GM23248 (cell line): ENCODE measurements at regions not wholly inside any gene's neighbourhood (a gene's known extent, or its start where the extent isn't known, plus 50 kb on each side); places are given as distances from the start of the nearest gene placed in this dataset.
A peak's percentile ranks its signal among the peaks of the same experiment; 100 is the strongest.

Source experiments
- DNase-seq: peaks from one replicate; pipeline ENCODE4 v3.0.0-alpha.2; 2015
- H2AFZ ChIP-seq: fragments of 200-600 bp; sonication (generic); 2 replicates; pipeline ENCODE4 v1.6.1; 2016; ENCODE audit warnings: antibody characterized with exemption
- H3F3A ChIP-seq: fragments of 200-600 bp; sonication (generic); 2 replicates; pipeline ENCODE4 v1.6.1; 2016; ENCODE audit warnings: mild to moderate bottlenecking, antibody characterized with exemption, mixed run types; ENCODE audit not compliant: insufficient read depth
- H3K27ac ChIP-seq: fragments of 200-600 bp; sonication (generic); 2 replicates; pipeline ENCODE4 v1.5.1; 2016; ENCODE audit warnings: mild to moderate bottlenecking
- H3K27me3 ChIP-seq: fragments of 200-600 bp; sonication (generic); replicated peaks from 2 replicates; pipeline ENCODE4 v1.6.1; 2016; ENCODE audit warnings: mild to moderate bottlenecking; ENCODE audit not compliant: insufficient read depth
- H3K36me3 ChIP-seq: fragments of 200-600 bp; sonication (generic); 2 replicates; pipeline ENCODE4 v1.6.1; 2016; ENCODE audit warnings: low read depth, mild to moderate bottlenecking
- H3K4me1 ChIP-seq: fragments of 200-600 bp; sonication (generic); 2 replicates; pipeline ENCODE4 v1.6.1; 2016; ENCODE audit warnings: mild to moderate bottlenecking; ENCODE audit not compliant: insufficient read depth
- H3K4me2 ChIP-seq: fragments of 200-600 bp; sonication (generic); one replicate; pipeline ENCODE4 v1.6.1; 2016; ENCODE audit warnings: mild to moderate bottlenecking; ENCODE audit not compliant: unreplicated experiment
- H3K4me3 ChIP-seq: fragments of 200-600 bp; sonication (generic); 2 replicates; pipeline ENCODE4 v1.5.1; 2016; ENCODE audit warnings: mild to moderate bottlenecking
- H3K79me2 ChIP-seq: fragments of 200-600 bp; sonication (generic); 2 replicates; pipeline ENCODE4 v1.6.1; 2016; ENCODE audit warnings: mild to moderate bottlenecking; ENCODE audit not compliant: insufficient read depth
- H3K9ac ChIP-seq: fragments of 200-600 bp; sonication (generic); 2 replicates; pipeline ENCODE4 v1.6.1; 2016; ENCODE audit warnings: mild to moderate bottlenecking
- H3K9me2 ChIP-seq: fragments of 200-600 bp; sonication (generic); 2 replicates; pipeline ENCODE4 v1.6.1; 2016; ENCODE audit warnings: mixed run types, mild to moderate bottlenecking, moderate library complexity; ENCODE audit not compliant: insufficient read depth
- H3K9me3 ChIP-seq: fragments of 200-600 bp; sonication (generic); one replicate; pipeline ENCODE4 v1.6.1; 2017; ENCODE audit warnings: low read depth
- H4K20me1 ChIP-seq: fragments of 200-600 bp; sonication (generic); 2 replicates; pipeline ENCODE4 v1.6.0; 2016; ENCODE audit not compliant: insufficient read depth
- EZH2 ChIP-seq: fragments of 200-600 bp; sonication (generic); IDR thresholded peaks from 2 replicates; pipeline ENCODE4 v1.6.1; 2018; ENCODE audit warnings: antibody characterized with exemption, mild to moderate bottlenecking; ENCODE audit not compliant: insufficient read depth, poor library complexity, severe bottlenecking
- EZH2phosphoT487 ChIP-seq: fragments of 200-600 bp; sonication (generic); IDR thresholded peaks from 2 replicates; pipeline ENCODE4 v1.6.1; 2018; ENCODE audit warnings: antibody characterized with exemption, moderate library complexity, mild to moderate bottlenecking, low read depth; ENCODE audit not compliant: insufficient read depth
- WGBS, 2 experiments: methylation state at CpG; one replicate each; pipeline ENCODE4 v1.1.6; 2015 to 2017; ENCODE audit warnings: low lambda C conversion rate in 2 of 2, low coverage in 1 of 2; ENCODE audit errors: missing lambda C conversion rate in 2 of 2; 5-methylcytosine and 5-hydroxymethylcytosine counted together
- in situ Hi-C: fragments of 300-500 bp; cut with MboI; formaldehyde crosslinking; loops from 2 replicates; pipeline ENCODE4 v1.15.0; 2020

- H3K9me2 ChIP-seq = 0 out of 2 replicates have a peak, but pooled peaks cover 4% of the 10 kb centered on the region
- H3K79me2 ChIP-seq = no peaks in the 10 kb centered on the region
- H3K4me2 ChIP-seq = no peak overlapping the region
- H3K9ac ChIP-seq = no peak overlapping the region
- TF ChIP-seq EZH2 (no peak), EZH2phosphoT487 (no peak)
- no peaks in the 10 kb centered on the region for H3K27me3 ChIP-seq
- H3K4me1 ChIP-seq = no peaks in the 10 kb centered on the region
- in situ Hi-C loops = no loop called here
- 85 to 87% methylated on average over 3 of the region's 3 CpGs for WGBS, 2 experiments
- no peaks in the 10 kb centered on the region for H4K20me1 ChIP-seq
- no peak overlapping the region for H3K27ac ChIP-seq
- no peak overlapping the region for H3K4me3 ChIP-seq
- DNase-seq = no peak
- no peaks in the 10 kb centered on the region for H3F3A ChIP-seq
- no peaks in the 10 kb centered on the region for H3K9me3 ChIP-seq
- H3K36me3 ChIP-seq = no peaks in the 10 kb centered on the region
- H2AFZ ChIP-seq = no peak overlapping the region
Measured at GRCh38 chr3:174725303-174725702, 133.8 kb upstream of the NAALADL2 start.

DNA sequence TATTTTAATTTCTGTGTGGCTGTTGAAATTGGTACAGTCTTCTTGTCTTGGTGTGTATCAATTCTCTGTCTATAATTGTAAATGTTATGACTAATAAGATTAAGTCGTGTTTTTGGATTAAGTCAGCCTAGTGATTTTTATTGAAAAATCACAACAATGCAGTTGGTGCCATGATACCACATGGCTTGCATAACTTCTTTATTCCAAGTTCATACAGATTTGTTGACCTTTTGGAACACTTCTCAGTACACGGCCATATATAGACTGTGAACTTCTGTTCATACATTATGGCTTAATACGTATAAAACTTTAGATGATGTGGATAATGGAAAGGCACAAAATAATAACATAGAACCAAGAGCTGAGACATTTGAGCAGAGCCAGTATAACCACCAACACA lies 121.2 kb upstream of the NAALADL2 start:
- Histone ChIP-seq H3K79me2 (no peaks in the 10 kb centered on the region), H3F3A (no peaks in the 10 kb centered on the region), H3K4me3 (no peak overlapping the region), H3K9me2 (no peaks in the 10 kb centered on the region; the same call in 1 of the 2 replicates), H3K4me2 (no peak overlapping the region), H4K20me1 (no peaks in the 10 kb centered on the region), H3K9me3 (no peaks in the 10 kb centered on the region), H3K9ac (no peak overlapping the region), H2AFZ (no peak overlapping the region), H3K27me3 (no peaks in the 10 kb centered on the region), H3K4me1 (peaks cover 6% of the 10 kb centered on the region; the same call in 1 of the 2 replicates), H3K36me3 (no peaks in the 10 kb centered on the region), H3K27ac (0 out of 2 replicates have a peak overlapping the region, but pooled peaks have one; percentile 4)
- in situ Hi-C loops = no loop called here
- TF ChIP-seq EZH2phosphoT487 = no peak
- WGBS, 2 experiments = 41 to 50% methylated on average over 3 of the region's 3 CpGs
- peak; percentile 13 for DNase-seq

DNA sequence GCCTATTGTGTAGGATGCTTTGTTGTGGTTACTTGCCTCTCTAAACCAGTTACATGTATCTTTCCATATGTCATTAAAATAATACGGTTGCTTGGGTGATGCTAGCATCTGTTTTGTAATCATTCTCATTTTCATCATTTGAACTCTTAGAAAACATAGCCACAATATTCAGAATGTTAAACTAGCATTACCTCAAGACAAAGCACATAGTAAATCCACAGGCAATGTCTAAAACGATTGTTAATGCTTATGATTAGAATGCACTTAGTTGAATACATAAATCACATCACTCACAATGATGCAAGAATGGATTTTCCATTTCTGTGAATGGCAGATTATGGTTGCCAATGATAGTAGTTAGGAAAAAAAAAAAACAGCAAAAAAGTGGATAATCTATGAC lies 110.0 kb upstream of the NAALADL2 start:
- no peak for TF ChIP-seq EZH2
- TF ChIP-seq EZH2phosphoT487 = no peak
- Histone ChIP-seq H3K27me3 (no peaks in the 10 kb centered on the region), H3K4me2 (no peak overlapping the region), H3K9ac (no peak overlapping the region), H3K9me2 (no peaks in the 10 kb centered on the region), H2AFZ (no peak overlapping the region), H3K4me3 (no peak overlapping the region), H3K9me3 (no peaks in the 10 kb centered on the region), H3F3A (no peaks in the 10 kb centered on the region), H3K27ac (no peak overlapping the region), H4K20me1 (no peaks in the 10 kb centered on the region), H3K36me3 (0 out of 2 replicates have a peak, but pooled peaks cover 2% of the 10 kb centered on the region), H3K79me2 (no peaks in the 10 kb centered on the region), H3K4me1 (no peaks in the 10 kb centered on the region)
- 12 to 14% methylated on average over 2 of the region's 2 CpGs for WGBS, 2 experiments
- DNase-seq = no peak
- in situ Hi-C loops = no loop called here

GRCh38 chr3:174755833-174756829 lies 103.0 kb upstream of the NAALADL2 start:
- H3F3A ChIP-seq = no peaks in the 10 kb centered on the region; the same call in 1 of the 2 replicates
- no peaks in the 10 kb centered on the region for H3K79me2 ChIP-seq
- no peak overlapping the region for H3K9ac ChIP-seq
- no peak for DNase-seq
- H3K4me2 ChIP-seq = no peak overlapping the region
- WGBS, 2 experiments = 79 to 84% methylated on average over 6 of the region's 6 CpGs
- no peak overlapping the region for H3K27ac ChIP-seq
- in situ Hi-C loops = no loop called here
- no peaks in the 10 kb centered on the region for H3K27me3 ChIP-seq
- no peak overlapping the region for H3K4me3 ChIP-seq
- H3K4me1 ChIP-seq = no peaks in the 10 kb centered on the region
- H3K9me2 ChIP-seq = no peaks in the 10 kb centered on the region
- H2AFZ ChIP-seq = no peak overlapping the region
- no peaks in the 10 kb centered on the region for H3K36me3 ChIP-seq
- no peak for TF ChIP-seq EZH2phosphoT487
- TF ChIP-seq EZH2 = no peak
- H4K20me1 ChIP-seq = no peaks in the 10 kb centered on the region
- H3K9me3 ChIP-seq = no peaks in the 10 kb centered on the region
